DND-41 (cell line): ENCODE measurements at regions not wholly inside any gene's neighbourhood (a gene's known extent, or its start where the extent isn't known, plus 50 kb on each side); places are given as distances from the start of the nearest gene placed in this dataset.

ENCODE experiments used
- ATAC-seq: fragments of 200-7000 bp; cut with Tn5 transposase; 3 replicates; pipeline ENCODE4 v1.9.1; 2021; ENCODE audit warnings: low read depth; ENCODE audit not compliant: insufficient read depth
- DNase-seq: peaks from one replicate; pipeline ENCODE4 v3.0.0-alpha.2; 2020
- H2AFZ ChIP-seq: 2 replicates; pipeline ENCODE4 v1.6.0; 2012; ENCODE audit warnings: low read depth, low read length
- H3K27ac ChIP-seq: 2 replicates; pipeline ENCODE4 v1.5.1; 2012; ENCODE audit warnings: low read length, inconsistent platforms
- H3K27me3 ChIP-seq: fragments of 200-600 bp; sonication (generic); 2 replicates; pipeline ENCODE4 v1.6.0; 2012; ENCODE audit warnings: low read length, mild to moderate bottlenecking, inconsistent platforms; ENCODE audit not compliant: insufficient read depth, poor library complexity
- H3K36me3 ChIP-seq: 2 replicates; pipeline ENCODE4 v1.5.1; 2012; ENCODE audit warnings: low read length, inconsistent platforms; ENCODE audit not compliant: insufficient read depth
- H3K4me1 ChIP-seq: 2 replicates; pipeline ENCODE4 v1.5.1; 2012; ENCODE audit warnings: mild to moderate bottlenecking, low read length; ENCODE audit not compliant: insufficient read depth
- H3K4me2 ChIP-seq: 2 replicates; pipeline ENCODE4 v1.6.0; 2012; ENCODE audit warnings: mild to moderate bottlenecking, moderate library complexity, low read length, inconsistent platforms; ENCODE audit not compliant: insufficient read depth
- H3K4me3 ChIP-seq, 2 experiments: fragments of 200-600 bp in 1 of 2; shearing (Covaris generic) in 1 of 2; 2 replicates each; pipeline ENCODE4 v1.5.1; 2012 to 2016; ENCODE audit warnings: inconsistent platforms in 2 of 2, low read length in 2 of 2, mild to moderate bottlenecking in 2 of 2, low read depth in 1 of 2, moderate library complexity in 1 of 2
- H3K79me2 ChIP-seq: 2 replicates; pipeline ENCODE4 v1.6.0; 2012; ENCODE audit warnings: low read length, inconsistent platforms; ENCODE audit not compliant: insufficient read depth
- H3K9ac ChIP-seq: 2 replicates; pipeline ENCODE4 v1.6.0; 2012; ENCODE audit warnings: low read depth, mild to moderate bottlenecking, inconsistent platforms, low read length, moderate library complexity
- H3K9me3 ChIP-seq: 2 replicates; pipeline ENCODE4 v1.5.1; 2012; ENCODE audit warnings: low read length, moderate library complexity, mild to moderate bottlenecking, inconsistent platforms; ENCODE audit not compliant: insufficient read depth, severe bottlenecking
- H4K20me1 ChIP-seq: 2 replicates; pipeline ENCODE4 v1.6.0; 2012; ENCODE audit warnings: low read length; ENCODE audit not compliant: insufficient read depth
- EZH2 ChIP-seq: IDR thresholded peaks from 3 replicates; pipeline ENCODE4 v1.6.1; 2012; ENCODE audit warnings: borderline replicate concordance, low read depth, mild to moderate bottlenecking, moderate library complexity, low read length, inconsistent platforms; ENCODE audit not compliant: severe bottlenecking
- TF ChIP-seq, protein P1 (sequence below): IDR thresholded peaks from 2 replicates; pipeline ENCODE4 v1.5.1; 2012; ENCODE audit warnings: borderline replicate concordance, low read length, moderate library complexity, mild to moderate bottlenecking; ENCODE audit not compliant: poor library complexity, severe bottlenecking; ENCODE audit errors: extremely low read depth

- H3K9ac ChIP-seq, result no peak overlapping the region
- no peak overlapping the region for H3K27ac ChIP-seq
- DNase-seq, result no peak
- H3K36me3 ChIP-seq, result no peaks in the 10 kb centered on the region
- H4K20me1 ChIP-seq, result no peaks in the 10 kb centered on the region
- H2AFZ ChIP-seq, result no peak overlapping the region
- no peak for ATAC-seq
- no peak overlapping the region for H3K4me2 ChIP-seq
- no peak for TF ChIP-seq EZH2
- TF ChIP-seq, protein P1, sequence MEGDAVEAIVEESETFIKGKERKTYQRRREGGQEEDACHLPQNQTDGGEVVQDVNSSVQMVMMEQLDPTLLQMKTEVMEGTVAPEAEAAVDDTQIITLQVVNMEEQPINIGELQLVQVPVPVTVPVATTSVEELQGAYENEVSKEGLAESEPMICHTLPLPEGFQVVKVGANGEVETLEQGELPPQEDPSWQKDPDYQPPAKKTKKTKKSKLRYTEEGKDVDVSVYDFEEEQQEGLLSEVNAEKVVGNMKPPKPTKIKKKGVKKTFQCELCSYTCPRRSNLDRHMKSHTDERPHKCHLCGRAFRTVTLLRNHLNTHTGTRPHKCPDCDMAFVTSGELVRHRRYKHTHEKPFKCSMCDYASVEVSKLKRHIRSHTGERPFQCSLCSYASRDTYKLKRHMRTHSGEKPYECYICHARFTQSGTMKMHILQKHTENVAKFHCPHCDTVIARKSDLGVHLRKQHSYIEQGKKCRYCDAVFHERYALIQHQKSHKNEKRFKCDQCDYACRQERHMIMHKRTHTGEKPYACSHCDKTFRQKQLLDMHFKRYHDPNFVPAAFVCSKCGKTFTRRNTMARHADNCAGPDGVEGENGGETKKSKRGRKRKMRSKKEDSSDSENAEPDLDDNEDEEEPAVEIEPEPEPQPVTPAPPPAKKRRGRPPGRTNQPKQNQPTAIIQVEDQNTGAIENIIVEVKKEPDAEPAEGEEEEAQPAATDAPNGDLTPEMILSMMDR, result no peak
- H3K79me2 ChIP-seq, result no peaks in the 10 kb centered on the region
- no peaks in the 10 kb centered on the region for H3K27me3 ChIP-seq
- no peaks in the 10 kb centered on the region for H3K9me3 ChIP-seq
- no peaks in the 10 kb centered on the region for H3K4me1 ChIP-seq
- H3K4me3 ChIP-seq, result no peak overlapping the region
Measured at GRCh38 chr10:131451407-131452015, 140.0 kb upstream of the TCERG1L start.

GRCh38 chr10:131452926-131453720, 141.6 kb upstream of the TCERG1L start:
- H3K4me3 ChIP-seq, result no peak overlapping the region
- no peaks in the 10 kb centered on the region for H3K4me1 ChIP-seq
- H3K27ac ChIP-seq, result no peak overlapping the region
- TF ChIP-seq EZH2, result no peak
- TF ChIP-seq, protein P1, result no peak
- DNase-seq (no peak), ATAC-seq (no peak)
- H3K9ac ChIP-seq, result no peak overlapping the region
- H2AFZ ChIP-seq, result no peak overlapping the region
- H3K79me2 ChIP-seq, result no peaks in the 10 kb centered on the region
- no peaks in the 10 kb centered on the region for H4K20me1 ChIP-seq
- no peaks in the 10 kb centered on the region for H3K36me3 ChIP-seq
- H3K9me3 ChIP-seq, result no peaks in the 10 kb centered on the region
- H3K4me2 ChIP-seq, result no peak overlapping the region
- no peaks in the 10 kb centered on the region for H3K27me3 ChIP-seq

DNA sequence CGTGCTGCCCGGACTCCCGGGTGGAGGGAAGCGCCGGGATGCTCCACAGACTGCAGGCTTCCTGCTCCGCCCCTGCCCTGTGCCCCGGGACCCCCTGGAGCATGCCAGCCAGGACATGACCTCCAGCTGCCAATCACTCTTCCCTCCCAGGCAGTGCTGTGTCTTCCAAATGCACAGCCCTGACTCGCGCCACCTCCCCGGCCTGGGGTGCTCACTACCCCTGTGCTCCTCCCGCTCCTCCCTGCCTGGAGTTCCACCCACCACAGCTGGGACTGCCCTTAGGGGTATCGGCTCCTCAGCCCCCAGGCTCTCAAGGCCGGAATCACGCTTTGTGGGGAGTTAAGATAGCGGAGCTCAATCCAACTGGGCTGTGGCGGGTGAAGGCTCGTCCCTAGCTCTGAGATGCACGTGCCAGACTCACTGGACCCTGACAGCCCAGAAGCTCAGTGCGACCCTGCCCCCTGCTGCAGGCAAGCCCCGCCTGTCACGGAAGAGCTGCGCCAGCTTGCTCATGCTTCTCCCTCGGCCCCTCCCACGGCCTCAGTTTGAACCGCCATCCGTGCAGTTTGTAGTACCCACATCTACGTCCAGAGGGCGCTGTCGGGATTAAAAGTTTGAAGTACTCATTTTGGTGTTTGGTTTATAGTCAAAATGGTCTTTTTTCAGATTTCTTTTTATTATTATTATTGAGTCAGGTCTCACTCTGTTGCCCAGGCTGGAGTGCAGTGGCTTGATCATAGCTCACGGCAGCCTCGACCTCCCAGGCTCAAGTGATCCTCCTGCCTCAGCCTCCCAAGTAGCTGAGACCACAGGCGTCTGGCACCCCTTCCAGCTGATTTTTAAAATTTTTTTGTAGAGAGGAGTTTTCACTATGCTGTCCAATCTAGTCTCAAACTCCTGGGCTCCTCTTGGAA, 142.5 kb upstream of the TCERG1L start:
- H3K9ac ChIP-seq, result no peak overlapping the region
- no peak overlapping the region for H3K4me3 ChIP-seq
- H3K79me2 ChIP-seq, result no peaks in the 10 kb centered on the region
- no peaks in the 10 kb centered on the region for H3K9me3 ChIP-seq
- H3K4me2 ChIP-seq, result no peak overlapping the region
- ATAC-seq (peak; percentile 42; the same call in 1 of the 3 replicates), DNase-seq (peak; percentile 63)
- no peaks in the 10 kb centered on the region for H3K36me3 ChIP-seq
- no peak overlapping the region for H2AFZ ChIP-seq
- H3K4me1 ChIP-seq, result no peaks in the 10 kb centered on the region
- H3K27me3 ChIP-seq, result no peaks in the 10 kb centered on the region
- TF ChIP-seq, protein P1, result peak; percentile 72
- no peak for TF ChIP-seq EZH2
- no peak overlapping the region for H3K27ac ChIP-seq
- H4K20me1 ChIP-seq, result no peaks in the 10 kb centered on the region
